Urinary bladder (tissue), 3 donors: ENCODE measurements at regions not wholly inside any gene's neighbourhood (a gene's known extent, or its start where the extent isn't known, plus 50 kb on each side); places are given as distances from the start of the nearest gene placed in this dataset.

Experiments used
- DNase-seq: peaks from one replicate; pipeline ENCODE4 v3.0.0-alpha.2; 2015; ENCODE audit errors: extremely low spot score
- H3K27ac ChIP-seq: one replicate; pipeline ENCODE4 v1.5.1; 2013; ENCODE audit warnings: low read depth, mild to moderate bottlenecking, moderate library complexity
- H3K36me3 ChIP-seq: one replicate; pipeline ENCODE4 v1.6.1; 2013; ENCODE audit warnings: mild to moderate bottlenecking, moderate library complexity; ENCODE audit not compliant: insufficient read depth
- H3K4me1 ChIP-seq: one replicate; pipeline ENCODE4 v1.6.1; 2013; ENCODE audit warnings: mild to moderate bottlenecking, moderate library complexity; ENCODE audit not compliant: insufficient read depth
- H3K4me3 ChIP-seq: one replicate; pipeline ENCODE4 v1.5.1; 2013; ENCODE audit warnings: low read depth, low read length
- WGBS: extraction: QIAGEN DNeasy Blood & Tissue Kit; methylation state at CpG from one replicate; pipeline ENCODE4 v1.1.7; 2013; 5-methylcytosine and 5-hydroxymethylcytosine counted together
- donor health status: healthy with polysubstance abuse.
- donor health status: healthy.

DNA sequence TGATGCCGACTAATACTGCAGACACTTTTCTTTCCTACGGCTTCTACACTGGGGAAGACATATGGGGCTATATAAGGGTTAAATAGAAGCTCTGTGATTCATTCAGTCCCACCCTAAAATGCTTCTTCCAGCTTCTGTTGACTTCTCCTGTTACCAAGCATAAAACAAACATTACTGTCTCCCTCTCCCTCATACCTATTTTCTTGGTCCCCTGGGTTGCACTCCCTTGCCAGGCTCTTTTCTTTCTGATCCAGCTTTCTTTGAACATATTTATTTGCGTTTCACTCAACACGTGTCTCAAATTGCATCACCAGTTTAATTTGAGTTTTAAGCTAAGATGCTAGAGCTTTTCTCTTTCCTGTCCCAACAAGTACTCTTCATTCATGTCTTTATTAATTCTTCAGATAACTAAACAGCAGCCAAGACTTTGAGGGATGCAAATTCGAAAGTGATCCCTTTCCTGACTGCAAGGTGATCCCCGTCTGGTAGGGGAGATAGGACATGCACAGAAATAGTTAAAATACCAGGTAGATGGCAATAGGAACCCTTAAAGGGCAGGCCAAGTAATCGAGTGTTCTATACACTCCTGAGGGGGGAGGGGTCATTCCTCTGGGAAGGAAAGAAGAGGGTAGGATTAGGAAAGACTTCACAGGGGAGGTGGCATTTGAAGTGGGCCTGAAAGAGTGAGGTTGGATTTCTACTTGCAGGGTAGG is 198.6 kb upstream of the BCL6 start:
- WGBS = 59% methylated on average over 7 of the region's 7 CpGs

DNA sequence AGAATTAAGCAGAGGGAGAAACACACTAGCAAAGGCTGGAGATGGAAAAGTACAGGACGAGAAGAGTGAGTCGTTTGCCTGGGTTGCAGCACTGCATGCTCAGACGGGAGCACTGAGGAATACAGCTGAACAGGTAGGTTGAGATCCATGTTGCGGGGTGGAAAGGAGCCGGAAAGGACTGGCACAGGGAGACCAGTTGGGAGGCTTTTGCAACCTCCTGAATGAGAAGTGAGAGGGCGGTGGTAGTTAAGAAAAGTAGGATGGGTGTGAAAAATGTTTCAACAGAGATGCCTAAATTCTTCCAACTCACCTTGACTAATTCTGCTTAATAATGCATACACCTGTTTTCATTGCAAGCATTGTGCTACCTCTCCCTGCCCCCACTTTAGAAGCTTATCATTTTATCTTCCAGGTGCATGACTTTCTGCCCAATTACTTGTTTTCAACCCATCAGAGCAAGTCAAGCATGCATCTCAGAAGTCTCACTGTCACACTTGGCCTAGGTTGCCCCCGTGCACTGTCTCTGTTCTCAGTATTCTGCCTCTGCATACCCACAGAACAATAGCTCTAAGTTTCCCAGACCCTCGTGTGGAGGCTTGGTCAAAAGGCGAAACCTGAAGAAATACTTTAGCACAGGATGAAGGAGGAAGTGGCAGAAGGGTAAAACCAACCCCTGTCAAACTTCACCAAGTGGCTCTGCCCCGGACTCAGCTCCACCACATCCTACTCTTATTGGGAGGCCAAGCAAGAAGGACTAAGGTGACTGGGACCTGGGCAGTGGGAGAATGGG is 199.3 kb upstream of the BCL6 start:
- Histone ChIP-seq H3K4me1 (no peaks in the 10 kb centered on the region), H3K4me3 (no peak overlapping the region), H3K36me3 (no peaks in the 10 kb centered on the region), H3K27ac (no peak overlapping the region)
- no peak for DNase-seq
- WGBS = 88% methylated on average over 10 of the region's 10 CpGs

More for the DNA sequence above, 198.6 kb upstream of the BCL6 start:
- no peaks in the 10 kb centered on the region for H3K36me3 ChIP-seq
- no peaks in the 10 kb centered on the region for H3K4me1 ChIP-seq
- no peak overlapping the region for H3K27ac ChIP-seq
- peak; percentile 46 for DNase-seq
- no peak overlapping the region for H3K4me3 ChIP-seq

DNA sequence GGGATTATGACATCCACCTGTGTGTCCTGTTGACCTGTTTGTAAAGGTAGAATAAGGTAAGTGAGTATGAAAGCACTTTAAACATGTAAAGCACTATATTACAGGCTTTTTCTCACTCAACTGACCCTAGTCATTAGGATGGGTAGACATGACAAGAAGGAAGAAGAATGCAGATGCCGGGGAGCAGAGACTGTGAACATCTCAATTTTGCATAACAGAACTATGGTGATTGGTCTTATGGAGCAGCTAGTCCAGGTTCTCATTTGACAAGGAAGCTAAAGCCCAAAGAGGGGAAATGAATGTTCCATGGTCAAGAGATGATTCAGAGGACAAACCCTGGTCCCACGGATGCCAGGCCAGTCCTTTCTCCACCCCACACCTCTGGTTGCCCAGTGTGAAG is 200.1 kb upstream of the BCL6 start:
- H3K36me3 ChIP-seq = no peaks in the 10 kb centered on the region
- 86% methylated on average over 2 of the region's 2 CpGs for WGBS
- H3K4me1 ChIP-seq = no peaks in the 10 kb centered on the region
- no peak overlapping the region for H3K27ac ChIP-seq
- no peak overlapping the region for H3K4me3 ChIP-seq
- DNase-seq = no peak

DNA sequence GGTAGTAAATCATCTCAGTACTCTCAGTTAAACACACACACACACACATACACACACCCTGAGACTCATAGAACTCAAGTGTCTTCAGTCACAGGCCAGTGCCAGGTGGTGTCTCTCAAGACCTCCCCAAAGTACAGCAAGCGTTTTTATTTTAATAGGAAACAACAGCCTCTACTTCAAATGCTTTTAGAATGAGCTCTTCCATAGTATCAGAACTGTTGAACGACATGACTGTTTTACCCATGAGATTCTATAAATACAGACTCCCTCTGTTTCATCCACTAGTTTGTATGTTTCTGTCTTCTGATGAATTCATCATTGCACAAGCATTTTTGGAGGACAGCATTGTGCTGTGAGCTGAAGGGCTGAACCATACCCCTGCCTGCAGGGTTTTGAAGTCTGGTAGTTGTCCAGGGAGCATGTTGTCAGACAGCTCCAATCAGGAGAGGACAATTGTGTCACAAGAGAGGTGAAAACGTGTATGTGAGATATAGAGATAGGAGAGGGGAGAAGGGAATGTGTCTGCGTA is 201.0 kb upstream of the BCL6 start:
- no peak overlapping the region for H3K4me3 ChIP-seq
- no peaks in the 10 kb centered on the region for H3K4me1 ChIP-seq
- H3K27ac ChIP-seq = no peak overlapping the region
- DNase-seq = no peak
- 50% methylated on average over 4 of the region's 4 CpGs for WGBS
- no peaks in the 10 kb centered on the region for H3K36me3 ChIP-seq

DNA sequence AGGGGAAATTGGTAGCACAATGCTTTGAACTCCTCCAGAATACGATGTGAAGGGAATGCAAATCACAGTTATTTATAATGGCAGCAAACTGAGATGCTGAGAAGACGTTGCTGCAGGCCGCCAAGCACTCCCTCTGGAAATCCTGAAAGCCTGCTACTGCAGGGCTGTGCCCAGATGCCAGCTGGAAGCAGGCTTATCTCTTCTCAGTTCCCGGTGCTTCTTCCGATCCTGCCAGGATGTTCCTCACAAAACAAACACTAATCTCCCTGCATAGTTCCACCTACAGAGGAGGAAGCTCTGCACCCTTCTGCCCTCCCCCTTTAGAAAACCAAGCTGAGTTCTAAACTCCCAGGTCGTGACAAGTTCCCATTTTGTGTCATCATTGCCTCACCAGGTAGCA is 201.7 kb upstream of the BCL6 start:
- Histone ChIP-seq H3K4me3 (no peak overlapping the region), H3K36me3 (no peaks in the 10 kb centered on the region), H3K27ac (no peak overlapping the region), H3K4me1 (no peaks in the 10 kb centered on the region)
- WGBS = 58% methylated on average over 6 of the region's 6 CpGs
- no peak for DNase-seq

DNA sequence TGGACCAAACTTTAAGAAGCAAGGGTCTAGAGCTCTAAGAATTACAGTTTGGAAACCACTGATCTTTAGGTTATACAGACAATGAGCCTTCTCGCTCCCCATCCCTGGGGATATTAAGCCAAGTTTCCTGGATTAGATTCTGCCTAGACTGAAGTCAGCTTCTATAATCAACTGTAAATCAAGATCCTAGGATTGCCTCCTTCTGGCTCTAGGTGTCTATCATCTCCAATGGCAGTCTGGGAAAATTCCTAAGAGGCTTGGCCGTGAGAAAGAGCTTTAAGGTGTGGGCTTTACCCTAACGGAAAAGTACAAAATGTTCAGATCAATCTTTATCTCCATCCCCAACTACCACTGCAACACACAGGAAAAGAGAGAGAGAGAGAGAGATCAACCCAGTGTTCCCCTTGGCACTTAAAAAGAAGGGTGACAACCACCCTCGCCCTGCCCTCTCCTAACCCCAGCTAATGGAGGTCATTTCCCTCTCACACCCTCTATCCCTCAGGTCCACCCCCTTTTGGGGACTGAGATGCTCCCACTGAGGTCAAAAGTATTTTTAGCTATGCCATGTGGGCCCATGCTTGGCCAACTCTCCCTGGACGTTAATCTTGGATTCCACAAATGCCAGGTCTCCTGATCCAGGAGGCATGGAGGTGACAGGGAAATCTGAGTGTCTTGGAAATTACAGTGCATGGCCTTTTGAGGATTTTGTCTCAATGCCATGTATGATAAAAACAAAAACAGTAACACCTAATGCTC is 202.8 kb upstream of the BCL6 start:
- H3K4me1 ChIP-seq = no peaks in the 10 kb centered on the region
- DNase-seq = no peak
- 81% methylated on average over 5 of the region's 5 CpGs for WGBS
- no peaks in the 10 kb centered on the region for H3K36me3 ChIP-seq
- H3K4me3 ChIP-seq = no peak overlapping the region
- no peak overlapping the region for H3K27ac ChIP-seq

DNA sequence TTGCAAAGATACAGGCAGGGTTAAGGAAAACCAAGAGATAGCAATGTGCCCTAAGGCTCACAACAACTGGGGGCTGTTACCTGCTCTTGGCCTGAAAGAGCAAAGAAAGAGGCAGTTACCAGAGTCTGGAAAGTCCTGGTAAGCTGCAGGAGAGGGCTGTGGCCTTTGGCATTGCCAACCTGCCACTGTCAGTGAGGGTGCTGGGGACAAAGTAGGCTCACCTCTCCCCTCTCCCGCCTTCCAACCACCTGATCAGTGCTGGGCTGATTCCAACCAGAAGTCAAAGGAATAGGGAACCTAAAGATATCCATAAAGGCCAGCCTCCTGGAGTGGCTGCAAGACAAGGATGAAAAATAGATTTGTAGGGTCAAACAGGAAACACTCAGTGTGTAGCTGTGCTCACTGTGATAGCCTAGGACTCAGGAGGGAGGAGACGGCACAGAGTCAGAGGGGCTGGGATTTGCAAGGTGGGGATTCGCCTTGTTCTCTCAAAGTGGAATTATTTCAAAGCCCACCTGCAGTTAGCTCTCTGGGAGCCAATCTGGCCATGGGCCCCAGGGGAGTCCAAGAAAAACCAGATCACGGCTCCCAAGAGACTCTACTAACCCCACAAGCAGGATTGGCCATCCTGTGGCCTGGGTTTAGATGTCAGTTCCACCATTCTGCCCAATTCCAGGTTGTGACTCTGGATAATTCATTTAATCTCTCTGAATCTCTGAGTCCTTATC is 204.0 kb upstream of the BCL6 start:
- Histone ChIP-seq H3K4me1 (no peaks in the 10 kb centered on the region), H3K27ac (no peak overlapping the region), H3K36me3 (no peaks in the 10 kb centered on the region), H3K4me3 (no peak overlapping the region)
- DNase-seq = no peak
- 92% methylated on average over 4 of the region's 4 CpGs for WGBS

DNA sequence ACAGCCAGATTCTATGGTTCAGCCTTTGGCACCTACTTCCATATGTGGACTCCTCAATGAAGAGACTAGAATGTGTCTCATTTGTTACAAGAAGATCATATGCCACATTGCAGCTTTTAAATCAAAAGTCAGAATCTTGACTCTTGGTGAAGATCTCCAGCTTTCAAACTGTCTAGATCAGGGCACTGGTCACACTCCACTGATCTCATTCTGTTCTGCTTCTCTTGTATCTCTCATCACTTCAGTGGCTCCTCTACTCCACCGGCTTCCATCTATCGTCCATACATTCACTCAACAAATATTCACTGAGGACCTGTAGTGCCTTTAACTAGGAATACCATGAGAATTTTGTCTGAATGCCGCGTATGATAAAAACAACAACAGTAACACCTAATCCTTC is 203.3 kb upstream of the LPP start:
- 93% methylated on average over 4 of the region's 4 CpGs for WGBS
- no peaks in the 10 kb centered on the region for H3K4me1 ChIP-seq

DNA sequence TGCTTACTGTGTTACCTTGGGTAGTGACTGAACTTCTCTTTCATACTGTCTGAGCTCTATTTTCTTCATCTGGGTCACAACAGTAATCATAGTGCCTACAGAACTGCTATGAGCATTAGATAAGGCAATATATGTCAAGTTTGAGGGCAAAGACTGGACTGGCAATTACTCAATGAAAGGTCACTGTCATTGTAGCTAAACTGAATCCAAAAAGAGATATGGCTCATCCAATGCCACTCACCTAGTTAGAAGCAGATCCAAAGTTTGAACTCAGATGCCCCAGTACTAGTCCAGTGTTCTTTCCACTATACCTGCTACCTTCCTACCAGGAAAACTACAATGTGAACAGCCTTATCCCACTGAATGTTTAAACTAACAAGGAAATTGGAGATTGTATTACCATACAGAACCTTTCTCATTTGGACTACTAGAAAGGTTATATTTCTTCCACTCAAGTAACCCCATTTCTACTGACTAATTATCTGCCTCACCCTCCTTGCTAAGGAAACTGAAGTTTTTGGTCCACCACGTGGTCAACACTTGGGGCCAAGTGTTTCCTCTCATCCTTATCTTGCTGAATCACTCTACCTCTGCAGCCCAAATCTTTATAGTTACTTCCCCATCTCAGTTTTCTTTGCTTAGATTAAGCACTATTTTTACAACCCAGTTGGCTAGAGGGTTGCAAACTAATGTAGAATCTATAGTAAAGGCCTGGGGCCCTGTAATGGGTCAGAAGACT is 202.3 kb upstream of the LPP start:
- WGBS = 34% methylated on average over 1 of the region's 1 CpG
- Histone ChIP-seq H3K36me3 (no peaks in the 10 kb centered on the region), H3K4me1 (no peaks in the 10 kb centered on the region), H3K4me3 (no peak overlapping the region), H3K27ac (no peak overlapping the region)
- DNase-seq = no peak

More for the DNA sequence above, 203.3 kb upstream of the LPP start:
- Histone ChIP-seq H3K27ac (no peak overlapping the region), H3K4me3 (no peak overlapping the region), H3K36me3 (no peaks in the 10 kb centered on the region)
- DNase-seq = no peak

DNA sequence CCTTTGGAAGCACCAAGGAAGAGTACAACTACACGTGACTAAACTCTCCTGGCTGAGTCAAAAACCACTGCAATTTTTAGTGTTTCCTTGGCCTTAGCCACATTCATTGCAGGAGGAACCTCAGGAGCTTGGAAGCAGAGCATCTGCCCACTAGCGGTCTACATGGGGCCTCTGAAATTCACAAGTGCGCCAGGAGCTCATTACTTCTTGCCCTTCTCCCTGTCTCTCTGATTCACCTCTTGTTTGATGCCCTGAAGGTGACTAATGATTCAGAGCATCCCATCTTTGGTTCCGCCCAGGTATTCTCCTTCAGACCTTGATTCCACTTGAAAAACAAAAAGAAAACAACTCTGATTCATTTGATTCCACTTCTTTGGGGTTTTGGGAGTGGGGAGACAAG is 201.1 kb upstream of the LPP start:
- no peak for DNase-seq
- H3K4me3 ChIP-seq = no peak overlapping the region
- H3K4me1 ChIP-seq = no peaks in the 10 kb centered on the region
- no peaks in the 10 kb centered on the region for H3K36me3 ChIP-seq
- no peak overlapping the region for H3K27ac ChIP-seq
- 95% methylated on average over 4 of the region's 4 CpGs for WGBS

DNA sequence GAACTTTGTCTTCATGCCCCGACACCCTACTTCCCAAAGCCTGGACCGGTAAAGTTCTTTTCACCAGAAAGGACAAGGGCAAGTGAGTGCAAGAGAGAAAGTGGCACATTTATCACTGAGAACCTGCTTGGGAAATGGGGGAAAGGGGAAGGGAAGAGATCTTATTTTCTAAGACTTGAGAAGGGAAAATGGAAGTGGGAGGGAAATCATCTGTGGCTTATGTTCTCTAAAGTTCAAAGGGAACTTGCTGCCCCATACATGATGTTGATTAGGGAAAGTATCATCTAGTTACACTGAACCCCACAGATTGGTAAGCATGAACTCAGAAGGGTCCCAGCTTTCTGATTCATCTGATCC is 199.5 kb upstream of the LPP start:
- Histone ChIP-seq H3K27ac (no peak overlapping the region), H3K36me3 (no peaks in the 10 kb centered on the region), H3K4me1 (no peaks in the 10 kb centered on the region), H3K4me3 (no peak overlapping the region)
- DNase-seq = no peak
- 89% methylated on average over 2 of the region's 2 CpGs for WGBS

DNA sequence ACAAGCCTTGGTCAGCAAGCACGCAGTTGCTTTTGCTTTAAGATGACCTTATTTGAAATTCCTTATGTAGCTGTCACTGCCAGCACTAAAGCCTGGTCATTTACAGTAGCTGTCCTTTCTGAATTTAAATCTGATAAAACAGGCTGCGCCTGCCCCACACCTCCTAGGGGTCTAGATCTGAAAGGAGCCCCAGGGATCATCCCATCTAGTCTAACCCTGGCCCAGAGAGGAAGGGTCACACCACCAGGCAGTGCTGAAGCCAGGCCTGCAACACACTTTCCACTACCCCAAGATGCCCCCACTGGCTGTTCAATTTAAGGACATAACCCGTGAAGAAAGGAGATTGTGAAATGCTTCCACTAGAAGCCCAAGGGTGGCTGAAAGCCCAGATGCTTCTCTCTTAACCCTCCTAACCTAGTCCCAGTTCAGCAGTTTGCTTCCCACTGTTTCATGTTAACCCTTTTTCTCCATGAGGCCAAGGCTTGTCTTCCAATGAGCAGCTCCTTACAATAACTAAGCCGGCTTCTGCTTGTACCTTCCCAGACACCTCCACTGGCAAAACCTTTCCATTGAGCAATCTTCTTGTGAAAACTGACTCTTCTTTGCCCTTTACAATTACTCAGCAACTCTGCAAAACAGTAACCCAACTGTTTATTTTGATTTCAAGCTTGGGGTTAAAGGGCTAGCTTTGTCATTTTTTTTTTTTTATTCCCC is 198.9 kb upstream of the LPP start:
- Histone ChIP-seq H3K27ac (no peak overlapping the region), H3K36me3 (no peaks in the 10 kb centered on the region), H3K4me1 (no peaks in the 10 kb centered on the region), H3K4me3 (no peak overlapping the region)
- DNase-seq = no peak
- WGBS = 75% methylated on average over 4 of the region's 4 CpGs
